OCI-LY1 (cell line): ENCODE measurements at regions not wholly inside any gene's neighbourhood (a gene's known extent, or its start where the extent isn't known, plus 50 kb on each side); places are given as distances from the start of the nearest gene placed in this dataset.

ENCODE experiments used
- H2AFZ ChIP-seq: fragments of 200-600 bp; sonication (generic), shearing (Covaris generic); 2 replicates; pipeline ENCODE4 v1.6.0; 2014; ENCODE audit warnings: antibody characterized with exemption, mild to moderate bottlenecking, low read length
- H3F3A ChIP-seq: fragments of 200-600 bp; sonication (generic), shearing (Covaris generic); 2 replicates; pipeline ENCODE4 v1.6.0; 2014; ENCODE audit warnings: mild to moderate bottlenecking, antibody characterized with exemption, low read length, moderate library complexity; ENCODE audit not compliant: insufficient read depth
- H3K27ac ChIP-seq: fragments of 200-600 bp; sonication (generic); 2 replicates; pipeline ENCODE4 v1.5.1; 2014; ENCODE audit warnings: low read length, mixed run types, mild to moderate bottlenecking, low read depth; ENCODE audit not compliant: poor library complexity, severe bottlenecking
- H3K27me3 ChIP-seq: fragments of 200-600 bp; sonication (generic); 2 replicates; pipeline ENCODE4 v1.6.0; 2014; ENCODE audit warnings: antibody characterized with exemption, mild to moderate bottlenecking, low read length, moderate library complexity; ENCODE audit not compliant: insufficient read depth
- H3K36me3 ChIP-seq: fragments of 200-600 bp; sonication (generic); 2 replicates; pipeline ENCODE4 v1.6.1; 2014; ENCODE audit warnings: mild to moderate bottlenecking, antibody characterized with exemption, low read length, moderate library complexity, mixed read lengths; ENCODE audit not compliant: insufficient read depth
- H3K4me1 ChIP-seq: fragments of 200-600 bp; sonication (generic); 2 replicates; pipeline ENCODE4 v1.5.1; 2014; ENCODE audit warnings: mild to moderate bottlenecking, low read length, moderate library complexity; ENCODE audit not compliant: insufficient read depth, severe bottlenecking
- H3K4me2 ChIP-seq: fragments of 200-600 bp; sonication (generic), shearing (Covaris generic); 2 replicates; pipeline ENCODE4 v1.6.1; 2014; ENCODE audit warnings: low read length
- H3K4me3 ChIP-seq: fragments of 200-600 bp; sonication (generic); 2 replicates; pipeline ENCODE4 v1.5.1; 2014; ENCODE audit warnings: low read length, low read depth, mild to moderate bottlenecking, mixed read lengths; ENCODE audit not compliant: poor library complexity, severe bottlenecking
- H3K79me2 ChIP-seq: fragments of 200-600 bp; shearing (Covaris generic); 2 replicates; pipeline ENCODE4 v1.6.1; 2016; ENCODE audit warnings: mixed run types, low read length, mixed read lengths; ENCODE audit not compliant: insufficient read depth
- H3K9ac ChIP-seq: fragments of 200-600 bp; sonication (generic), shearing (Covaris generic); 2 replicates; pipeline ENCODE4 v1.6.1; 2014; ENCODE audit warnings: mild to moderate bottlenecking, low read length, mixed read lengths
- H3K9me2 ChIP-seq: fragments of 200-600 bp; sonication (generic), shearing (Covaris generic); 2 replicates; pipeline ENCODE4 v1.6.1; 2014; ENCODE audit warnings: low read depth, mild to moderate bottlenecking, low read length, mixed read lengths
- H3K9me3 ChIP-seq: fragments of 200-600 bp; shearing (Covaris generic); 2 replicates; pipeline ENCODE4 v1.6.1; 2014; ENCODE audit warnings: low read length, mixed read lengths
- H4K20me1 ChIP-seq: fragments of 200-600 bp; sonication (generic), shearing (Covaris generic); 2 replicates; pipeline ENCODE4 v1.6.0; 2016; ENCODE audit warnings: mild to moderate bottlenecking, low read length; ENCODE audit not compliant: insufficient read depth
- CTCF ChIP-seq: fragments of 200-600 bp; sonication (generic), shearing (Covaris generic); IDR thresholded peaks from 2 replicates; pipeline ENCODE4 v1.5.1; 2017; ENCODE audit warnings: mild to moderate bottlenecking, antibody characterized with exemption, low read length, moderate library complexity, mixed read lengths
- EZH2 ChIP-seq: fragments of 200-600 bp; sonication (generic), shearing (Covaris generic); IDR thresholded peaks from 2 replicates; pipeline ENCODE4 v1.8.0; 2017; ENCODE audit warnings: borderline replicate concordance, mixed run types, mild to moderate bottlenecking, antibody characterized with exemption, low read length, moderate library complexity, mixed read lengths

DNA sequence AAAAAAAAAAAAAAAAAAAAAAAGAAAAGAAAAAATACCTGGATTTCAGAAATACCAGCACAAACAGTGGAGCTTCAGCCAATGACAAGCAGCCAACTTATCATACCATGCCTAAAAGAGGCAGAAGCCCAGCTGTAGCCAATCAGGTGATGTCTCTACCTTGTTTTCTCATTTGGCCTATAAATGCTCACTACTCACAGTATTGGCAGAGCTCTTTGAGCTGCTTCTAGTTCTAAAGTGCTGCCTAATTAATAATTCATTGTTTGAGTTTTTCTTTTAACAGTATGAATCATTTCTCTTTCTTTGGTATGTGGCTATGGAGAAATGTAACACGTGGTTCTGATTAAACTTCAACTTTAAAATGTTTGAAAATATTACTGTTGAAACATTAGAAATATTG is 188.8 kb upstream of the TECRL start:
- H4K20me1 ChIP-seq = no peaks in the 10 kb centered on the region
- no peaks in the 10 kb centered on the region for H3K79me2 ChIP-seq
- no peaks in the 10 kb centered on the region for H3K36me3 ChIP-seq
- H3F3A ChIP-seq = no peaks in the 10 kb centered on the region
- H3K9me3 ChIP-seq = no peaks in the 10 kb centered on the region
- H2AFZ ChIP-seq = no peak overlapping the region
- H3K4me2 ChIP-seq = no peak overlapping the region
- TF ChIP-seq CTCF = no peak
- no peak for TF ChIP-seq EZH2
- H3K4me1 ChIP-seq = no peaks in the 10 kb centered on the region
- no peaks in the 10 kb centered on the region for H3K9me2 ChIP-seq
- no peak overlapping the region for H3K27ac ChIP-seq
- no peaks in the 10 kb centered on the region for H3K27me3 ChIP-seq
- no peak overlapping the region for H3K9ac ChIP-seq
- H3K4me3 ChIP-seq = no peak overlapping the region

DNA sequence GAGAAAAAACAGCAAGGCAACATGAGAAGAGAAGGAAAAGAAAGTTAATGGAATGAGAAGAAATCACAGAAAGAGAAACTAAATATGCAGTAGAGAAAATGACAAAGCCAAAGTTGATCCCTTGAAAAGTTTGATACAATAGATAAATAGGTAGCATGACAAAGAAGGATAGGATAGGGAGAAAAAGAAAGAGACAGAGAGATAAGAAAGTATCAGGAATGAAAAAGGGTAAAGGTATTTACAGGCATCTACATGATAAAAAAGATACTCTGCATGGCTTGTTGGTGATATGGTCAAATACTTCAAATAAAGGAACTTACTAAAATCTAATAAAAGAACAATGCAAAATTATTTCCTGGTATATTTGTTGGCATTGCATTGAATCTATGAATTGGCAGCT is 185.5 kb upstream of the TECRL start:
- H3K27ac ChIP-seq = no peak overlapping the region
- H4K20me1 ChIP-seq = no peaks in the 10 kb centered on the region
- no peak overlapping the region for H3K4me3 ChIP-seq
- no peaks in the 10 kb centered on the region for H3K79me2 ChIP-seq
- no peaks in the 10 kb centered on the region for H3K9me3 ChIP-seq
- no peaks in the 10 kb centered on the region for H3F3A ChIP-seq
- TF ChIP-seq EZH2 (no peak), CTCF (no peak)
- no peaks in the 10 kb centered on the region for H3K9me2 ChIP-seq
- H3K4me1 ChIP-seq = no peaks in the 10 kb centered on the region
- no peak overlapping the region for H3K4me2 ChIP-seq
- no peak overlapping the region for H2AFZ ChIP-seq
- no peak overlapping the region for H3K9ac ChIP-seq
- H3K36me3 ChIP-seq = no peaks in the 10 kb centered on the region
- H3K27me3 ChIP-seq = no peaks in the 10 kb centered on the region

DNA sequence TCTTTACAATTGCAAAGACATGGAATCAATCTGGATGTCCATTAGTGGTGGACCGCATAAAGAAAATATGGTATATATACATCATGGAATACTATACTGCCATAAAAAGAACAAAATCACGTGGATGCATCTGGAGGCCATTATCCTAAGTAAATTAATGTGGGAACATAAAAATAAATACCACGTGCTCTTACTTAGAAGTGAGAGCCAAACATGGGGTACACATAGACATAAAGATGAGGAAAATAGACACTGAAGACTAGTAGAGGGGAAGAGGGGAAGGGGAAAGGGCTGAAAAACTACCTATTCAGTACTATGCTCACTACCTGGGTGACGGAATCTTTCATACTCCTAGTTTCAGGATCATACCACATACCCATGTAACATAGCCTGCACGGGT is 179.3 kb upstream of the TECRL start:
- Histone ChIP-seq H3K36me3 (no peaks in the 10 kb centered on the region), H3K27me3 (no peaks in the 10 kb centered on the region), H3K9me2 (no peaks in the 10 kb centered on the region), H3K9ac (no peak overlapping the region), H3F3A (no peaks in the 10 kb centered on the region), H3K4me1 (no peaks in the 10 kb centered on the region), H3K4me2 (no peak overlapping the region), H2AFZ (no peak overlapping the region), H3K79me2 (no peaks in the 10 kb centered on the region), H3K9me3 (no peaks in the 10 kb centered on the region), H4K20me1 (no peaks in the 10 kb centered on the region), H3K27ac (no peak overlapping the region), H3K4me3 (no peak overlapping the region)
- TF ChIP-seq EZH2 (no peak), CTCF (no peak)
